Loucy (cell line): ENCODE measurements at regions not wholly inside any gene's neighbourhood (a gene's known extent, or its start where the extent isn't known, plus 50 kb on each side); places are given as distances from the start of the nearest gene placed in this dataset.
"Not testable (repeated sequence)": the region's sequence is repeated elsewhere in the genome, so short reads cannot be mapped to it uniquely, and the experiment has no call there.

Experiments used
- EZH2phosphoT487 ChIP-seq: fragments of 200-600 bp; IDR thresholded peaks from 2 replicates; pipeline ENCODE4 v1.6.1; 2018; ENCODE audit warnings: antibody characterized with exemption, mild to moderate bottlenecking, moderate library complexity, borderline replicate concordance
- TF ChIP-seq, protein P1 (sequence below): fragments of 200-600 bp; sonication (generic); conservative IDR thresholded peaks from 2 replicates; pipeline ENCODE4 v1.5.1; 2014; ENCODE audit warnings: mild to moderate bottlenecking, antibody characterized with exemption, low read length

GRCh38 chr7:35919607-35920006 is 118.8 kb downstream of the SEPTIN7 start:
- TF ChIP-seq, protein P1, sequence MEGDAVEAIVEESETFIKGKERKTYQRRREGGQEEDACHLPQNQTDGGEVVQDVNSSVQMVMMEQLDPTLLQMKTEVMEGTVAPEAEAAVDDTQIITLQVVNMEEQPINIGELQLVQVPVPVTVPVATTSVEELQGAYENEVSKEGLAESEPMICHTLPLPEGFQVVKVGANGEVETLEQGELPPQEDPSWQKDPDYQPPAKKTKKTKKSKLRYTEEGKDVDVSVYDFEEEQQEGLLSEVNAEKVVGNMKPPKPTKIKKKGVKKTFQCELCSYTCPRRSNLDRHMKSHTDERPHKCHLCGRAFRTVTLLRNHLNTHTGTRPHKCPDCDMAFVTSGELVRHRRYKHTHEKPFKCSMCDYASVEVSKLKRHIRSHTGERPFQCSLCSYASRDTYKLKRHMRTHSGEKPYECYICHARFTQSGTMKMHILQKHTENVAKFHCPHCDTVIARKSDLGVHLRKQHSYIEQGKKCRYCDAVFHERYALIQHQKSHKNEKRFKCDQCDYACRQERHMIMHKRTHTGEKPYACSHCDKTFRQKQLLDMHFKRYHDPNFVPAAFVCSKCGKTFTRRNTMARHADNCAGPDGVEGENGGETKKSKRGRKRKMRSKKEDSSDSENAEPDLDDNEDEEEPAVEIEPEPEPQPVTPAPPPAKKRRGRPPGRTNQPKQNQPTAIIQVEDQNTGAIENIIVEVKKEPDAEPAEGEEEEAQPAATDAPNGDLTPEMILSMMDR, result not testable (repeated sequence)
- TF ChIP-seq EZH2phosphoT487, result not testable (repeated sequence)
